DMS153 (cell line): ENCODE measurements at regions not wholly inside any gene's neighbourhood (a gene's known extent, or its start where the extent isn't known, plus 50 kb on each side); places are given as distances from the start of the nearest gene placed in this dataset.

Experiments used
- DNase-seq: peaks from one replicate; lab custom pipeline; 2025; lab: John Stamatoyannopoulos, UW

GRCh38 chr6:156378853-156379252 lies 398.3 kb upstream of the ARID1B start:
- no peak for DNase-seq

DNA sequence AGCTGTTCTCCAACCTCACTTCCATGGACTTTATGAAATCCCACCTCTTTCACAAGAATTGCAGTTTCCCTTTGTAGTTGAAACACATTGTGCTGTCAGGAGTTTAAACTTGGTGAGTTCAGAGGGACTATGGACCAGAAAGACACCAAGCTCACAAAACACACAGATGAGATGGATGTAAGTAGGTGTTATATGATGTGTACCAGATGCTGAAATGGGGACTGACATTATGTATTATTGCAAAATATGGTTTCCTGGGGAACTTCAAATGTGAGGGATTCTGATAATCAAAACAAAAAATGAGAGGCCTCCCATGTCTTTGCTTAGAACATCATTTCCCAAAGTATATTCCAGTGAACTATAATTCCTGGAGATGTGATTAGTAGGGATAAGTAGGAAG lies 401.1 kb upstream of the ARID1B start:
- no peak for DNase-seq

DNA sequence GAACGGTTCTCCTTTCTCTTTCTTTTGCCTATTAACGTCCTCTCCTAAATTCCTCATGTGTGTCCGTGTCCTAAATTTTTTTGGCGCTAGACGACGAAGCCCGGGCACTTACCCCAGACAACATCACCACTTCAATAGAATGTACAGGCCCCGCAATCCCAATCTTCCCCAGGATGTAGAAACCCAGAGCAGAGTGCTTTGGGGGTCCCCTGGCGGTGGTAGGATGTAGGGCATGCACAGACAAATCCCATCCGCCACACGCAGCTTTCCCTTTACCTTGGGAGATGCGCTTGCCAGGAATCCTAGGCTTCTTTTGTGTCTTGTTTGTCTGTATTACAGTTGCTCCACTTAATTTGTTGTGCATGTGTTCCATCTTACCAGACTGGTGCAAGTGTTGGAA lies 417.3 kb upstream of the ARID1B start:
- no peak for DNase-seq

GRCh38 chr6:156352861-156353260 lies 424.3 kb upstream of the ARID1B start:
- DNase-seq: no peak

DNA sequence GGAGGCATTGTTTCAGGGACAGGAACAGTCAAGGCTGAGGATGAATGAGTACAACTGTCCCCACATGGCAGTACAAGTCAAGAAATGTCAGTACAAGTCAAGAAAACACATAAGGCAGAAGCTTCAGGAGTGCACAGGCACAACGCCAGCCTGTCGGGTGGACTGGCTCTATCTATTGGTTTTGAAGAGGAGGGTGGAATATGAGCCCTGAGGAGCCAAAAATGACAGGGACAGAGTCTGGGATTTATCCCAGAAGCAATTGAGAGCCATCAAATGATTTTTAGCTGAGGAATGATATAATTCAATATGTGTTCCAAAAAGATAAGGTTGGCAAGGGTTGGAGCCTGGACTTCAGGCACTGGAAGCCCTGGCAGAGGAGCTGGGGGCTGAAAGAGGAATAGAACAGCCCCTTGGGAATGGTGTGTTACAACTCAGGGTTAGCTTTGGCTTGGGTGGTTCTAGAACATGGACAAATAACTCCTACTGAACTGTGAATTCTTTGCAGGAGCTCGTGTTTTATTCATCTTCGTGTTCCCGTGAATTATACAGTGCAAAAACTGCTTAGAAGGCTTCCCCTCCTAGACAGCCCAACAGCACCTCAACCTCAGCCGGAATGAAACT lies 425.7 kb upstream of the ARID1B start:
- no peak for DNase-seq

GRCh38 chr6:156350337-156350736 lies 426.8 kb upstream of the ARID1B start:
- no peak for DNase-seq

- DNase-seq: peak; percentile 88
These were observed 428.3 kb upstream of the ARID1B start for GRCh38 chr6:156348849-156349248.

DNA sequence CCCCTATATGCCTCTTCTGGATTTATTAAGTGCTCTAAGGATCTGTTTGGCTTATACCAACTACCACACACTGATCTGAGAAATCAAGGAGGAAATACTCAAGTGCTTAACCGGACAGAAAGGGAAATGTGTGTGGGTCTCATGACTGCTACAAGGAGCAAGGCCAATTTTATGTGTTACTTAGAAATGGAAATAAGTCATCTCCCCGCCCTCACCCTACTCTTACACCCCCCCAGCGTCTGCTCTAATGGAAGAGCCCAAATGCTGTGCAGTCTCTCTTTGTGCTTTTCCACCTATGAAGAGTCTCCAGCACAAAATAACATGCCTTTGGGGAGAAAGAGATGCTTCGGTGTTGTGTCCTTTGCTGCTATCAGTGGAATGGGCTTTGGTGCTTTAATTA lies 428.8 kb upstream of the ARID1B start:
- DNase-seq: no peak

- no peak for DNase-seq
These were observed 429.5 kb upstream of the ARID1B start for GRCh38 chr6:156347656-156348055.

DNA sequence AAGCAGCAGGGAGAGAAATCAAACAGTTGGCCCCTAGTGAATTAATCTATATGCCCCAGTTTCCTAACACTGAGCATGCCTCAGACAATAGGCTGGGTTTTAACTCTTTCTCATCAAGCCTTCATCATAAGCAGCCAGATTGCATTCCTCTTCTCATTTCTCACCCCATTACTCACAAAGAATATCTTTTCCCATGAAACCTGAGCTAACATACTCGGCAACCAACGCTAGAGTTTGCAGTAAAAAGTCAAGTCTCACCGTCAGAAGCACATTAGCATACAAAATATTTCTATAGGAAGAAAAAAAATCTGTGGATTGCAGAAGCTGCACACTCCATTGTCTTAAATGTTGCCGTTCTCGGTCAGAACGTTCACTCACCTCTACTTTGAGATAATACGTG lies 429.9 kb upstream of the ARID1B start:
- DNase-seq: no peak

- no peak for DNase-seq
These were observed 431.5 kb upstream of the ARID1B start for GRCh38 chr6:156345700-156346099.

GRCh38 chr6:156344491-156344890 lies 432.7 kb upstream of the ARID1B start:
- DNase-seq: no peak

DNA sequence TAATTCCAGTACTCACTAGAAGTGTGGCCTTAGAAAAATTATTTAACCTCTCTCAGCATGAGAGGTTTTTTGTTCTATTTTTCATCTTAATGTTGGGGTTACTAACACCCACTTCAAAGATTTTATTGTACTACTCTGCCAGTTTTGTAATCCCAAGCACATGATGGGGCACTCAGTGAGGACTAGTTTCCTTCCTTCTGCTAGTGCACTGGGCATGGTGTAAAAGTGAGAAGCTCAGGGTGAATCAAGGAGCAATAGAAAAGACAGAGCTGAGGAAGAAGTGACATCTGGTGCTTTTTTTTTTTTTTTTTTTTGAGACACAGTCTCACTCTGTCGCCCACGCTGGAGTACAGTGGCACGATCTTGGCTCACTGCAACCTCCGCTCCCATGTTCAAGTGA lies 439.4 kb upstream of the ARID1B start:
- no peak for DNase-seq

- DNase-seq: peak; percentile 27
These were observed 440.4 kb upstream of the ARID1B start for GRCh38 chr6:156336733-156337132.

- no peak for DNase-seq
These were observed 441.1 kb upstream of the ARID1B start for GRCh38 chr6:156336089-156336488.

- DNase-seq: no peak
These were observed 442.2 kb upstream of the ARID1B start for GRCh38 chr6:156334966-156335365.

DNA sequence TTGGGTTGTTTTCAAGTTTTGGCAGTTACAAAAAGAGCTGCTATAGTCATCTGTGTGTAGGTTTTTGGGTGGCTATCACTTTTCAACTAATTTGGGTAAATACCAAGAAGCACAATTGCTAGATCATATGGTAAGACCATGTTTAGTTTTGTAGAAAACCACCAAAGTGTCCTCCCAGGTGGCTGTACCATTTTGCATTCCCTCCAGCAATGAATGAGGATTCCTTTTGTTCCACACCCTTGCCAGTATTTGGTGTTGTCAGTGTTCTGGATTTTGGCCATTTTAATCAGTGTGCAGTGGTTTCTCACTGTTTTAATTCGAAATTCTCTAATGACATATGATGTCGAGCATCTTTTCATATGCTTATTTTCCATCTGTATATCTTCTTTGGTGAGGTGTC lies 457.5 kb upstream of the ARID1B start:
- no peak for DNase-seq

GRCh38 chr6:156316583-156317125 lies 460.5 kb upstream of the ARID1B start:
- DNase-seq: no peak

DNA sequence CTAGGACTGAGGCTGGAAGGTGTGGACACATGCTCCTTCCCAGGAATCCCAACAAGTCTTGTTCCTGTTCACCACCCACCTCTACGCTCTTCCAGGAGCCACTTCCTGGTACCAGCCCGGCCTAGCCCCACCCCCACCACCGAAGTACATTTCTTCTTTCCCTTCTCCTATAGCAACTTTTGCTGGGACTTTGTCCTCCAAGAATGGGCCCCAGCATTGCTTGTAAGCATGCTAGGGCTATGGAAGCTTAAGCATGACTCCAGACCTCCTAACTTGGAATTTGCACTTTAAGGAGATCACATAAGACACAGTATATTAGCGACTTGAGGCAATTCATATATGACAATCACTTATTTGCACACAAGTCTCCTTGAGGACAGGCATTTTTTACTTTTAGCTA lies 462.0 kb upstream of the ARID1B start:
- no peak for DNase-seq

- no peak for DNase-seq
These were observed 464.1 kb upstream of the ARID1B start for GRCh38 chr6:156313037-156313436.

GRCh38 chr6:156311291-156311690 lies 465.9 kb upstream of the ARID1B start:
- no peak for DNase-seq

- DNase-seq: no peak
These were observed 466.5 kb upstream of the ARID1B start for GRCh38 chr6:156310701-156311100.

DNA sequence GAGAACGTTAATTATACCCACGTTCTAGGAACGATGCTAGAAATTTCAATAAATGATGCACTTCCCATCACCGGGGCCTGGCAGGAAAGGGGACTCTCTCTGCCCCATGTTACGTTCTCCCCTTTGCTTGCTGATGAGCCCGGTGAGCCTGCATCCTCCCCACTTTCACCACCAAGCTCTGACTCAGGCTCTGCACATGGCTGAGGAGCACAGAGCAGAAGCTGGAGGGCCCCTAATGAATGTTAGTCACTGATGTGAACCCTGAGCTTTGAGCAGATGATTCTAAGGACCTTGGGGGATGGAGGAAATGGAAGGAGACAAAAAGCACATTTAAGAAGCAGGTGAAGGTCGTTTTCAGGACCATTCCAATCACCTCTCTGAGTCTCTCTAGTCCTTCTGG lies 468.2 kb upstream of the ARID1B start:
- DNase-seq: no peak

DNA sequence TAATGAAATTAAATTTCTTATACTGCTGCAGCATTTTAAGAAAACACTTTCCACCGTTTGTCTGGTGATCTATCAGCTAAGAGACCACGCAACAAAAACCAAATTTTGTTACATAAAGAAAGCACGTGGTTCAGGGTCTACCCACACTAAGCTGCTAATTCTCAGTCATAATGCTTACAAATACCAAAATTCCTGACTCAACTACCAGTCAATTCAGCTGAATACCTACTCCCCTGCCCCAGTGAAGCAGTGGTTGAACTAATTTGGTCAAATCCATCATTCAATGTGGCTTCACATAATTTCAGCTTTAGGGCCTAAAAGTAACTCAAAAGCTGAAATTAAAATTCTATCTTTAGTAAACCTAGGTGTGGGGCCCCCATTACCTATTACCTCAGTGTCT lies 468.6 kb upstream of the ARID1B start:
- DNase-seq: no peak
